Thymus (tissue), 11 donors: ENCODE measurements at regions not wholly inside any gene's neighbourhood (a gene's known extent, or its start where the extent isn't known, plus 50 kb on each side); places are given as distances from the start of the nearest gene placed in this dataset.
A peak's percentile ranks its signal among the peaks of the same experiment; 100 is the strongest.

Source experiments
- DNase-seq, 9 donors: peaks; one replicate each; pipeline ENCODE4 v3.0.0-alpha.2; 2013; ENCODE audit warnings: low spot score in 9 of 9, low read depth in 6 of 9, missing footprints in 1 of 9
- H3K27ac ChIP-seq, 2 donors: one replicate each; pipeline ENCODE4 v1.5.1; 2013; ENCODE audit warnings: control low read depth in 1 of 2, low read depth in 1 of 2, low read length in 1 of 2, mild to moderate bottlenecking in 1 of 2, moderate library complexity in 1 of 2
- H3K27me3 ChIP-seq, 2 donors: one replicate each; pipeline ENCODE4 v1.5.1; 2013; ENCODE audit warnings: low read length in 1 of 2; ENCODE audit not compliant: control insufficient read depth in 2 of 2, insufficient read depth in 1 of 2
- H3K36me3 ChIP-seq, 2 donors: one replicate each; pipeline ENCODE4 v1.5.1; 2013; ENCODE audit warnings: low read length in 1 of 2, mild to moderate bottlenecking in 1 of 2, moderate library complexity in 1 of 2; ENCODE audit not compliant: control insufficient read depth in 2 of 2, insufficient read depth in 2 of 2
- H3K4me1 ChIP-seq, 2 donors: one replicate each; pipeline ENCODE4 v1.5.1; 2013; ENCODE audit warnings: low read length in 2 of 2; ENCODE audit not compliant: control insufficient read depth in 2 of 2, insufficient read depth in 2 of 2
- H3K4me3 ChIP-seq, 2 donors: one replicate each; pipeline ENCODE4 v1.5.1; 2013; ENCODE audit warnings: low read length in 2 of 2, control low read depth in 1 of 2, mild to moderate bottlenecking in 1 of 2
- H3K9me3 ChIP-seq, 2 donors: one replicate each; pipeline ENCODE4 v1.5.1; 2013; ENCODE audit warnings: low read length in 1 of 2, mild to moderate bottlenecking in 1 of 2; ENCODE audit not compliant: control insufficient read depth in 2 of 2, insufficient read depth in 1 of 2
- WGBS: extraction: QIAGEN DNeasy Blood & Tissue Kit; methylation state at CpG from one replicate; pipeline ENCODE4 v1.1.7; 2013; 5-methylcytosine and 5-hydroxymethylcytosine counted together
- donor health status: healthy.

DNA sequence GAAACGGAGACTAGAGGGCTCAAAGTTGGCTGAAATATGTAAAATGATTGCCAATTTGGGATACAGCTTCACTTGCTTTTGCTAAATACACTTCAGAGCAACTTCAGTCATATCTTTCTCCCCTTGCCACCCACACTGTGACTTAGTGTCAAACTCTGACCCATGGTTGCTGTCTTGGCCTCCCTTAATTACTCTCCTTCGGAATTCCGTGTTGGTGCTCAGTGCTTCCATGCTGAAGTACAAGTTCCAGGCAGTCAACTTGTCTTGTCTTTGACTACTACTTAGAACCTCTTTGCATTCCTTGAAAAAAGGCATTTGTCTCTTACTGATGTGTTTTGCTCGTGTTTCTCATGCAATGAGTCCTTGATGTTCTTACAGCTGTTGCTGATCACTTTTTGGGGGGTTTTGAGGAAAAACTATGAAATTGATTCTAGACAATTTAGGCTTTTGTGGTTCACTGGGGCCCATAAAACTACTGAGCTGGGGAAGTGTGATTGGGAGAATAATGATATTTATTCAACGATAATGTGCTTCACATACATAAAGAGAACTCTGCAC is 146.0 kb downstream of the UBE2E3 start:
- WGBS: 91% methylated on average over 5 of the region's 5 CpGs
- Histone ChIP-seq H3K4me3 (peak overlapping the region in 1 of 2 donors; percentile 16), H3K9me3 (no peaks in the 10 kb centered on the region), H3K27ac (peak overlapping the region; percentile 11 to 65), H3K27me3 (no peaks in the 10 kb centered on the region), H3K36me3 (no peaks in the 10 kb centered on the region), H3K4me1 (peaks cover 9 to 17% of the 10 kb centered on the region in 2 donors)
- peak in 1 of 9 donors; percentile 44 for DNase-seq

DNA sequence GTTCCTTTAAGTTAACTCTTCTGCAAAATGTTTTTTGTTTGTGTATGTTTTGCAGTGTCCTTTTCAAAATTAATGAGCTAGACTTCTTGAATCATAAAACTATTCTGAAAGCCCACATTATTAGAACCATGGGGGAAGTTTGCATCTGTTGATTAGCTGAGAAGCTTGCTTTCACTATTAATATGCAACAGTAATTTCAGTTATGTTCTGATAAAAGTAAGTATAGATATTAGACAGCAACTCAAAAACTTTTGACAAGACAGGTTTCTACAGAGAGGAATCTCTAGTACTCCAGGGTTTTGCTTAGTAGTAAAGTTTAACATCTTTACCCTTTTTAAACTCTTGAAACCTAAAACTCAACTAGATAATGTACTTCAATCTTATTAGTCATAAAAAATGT is 147.8 kb downstream of the UBE2E3 start:
- H3K4me3 ChIP-seq: no peak overlapping the region
- no peaks in the 10 kb centered on the region for H3K36me3 ChIP-seq
- H3K9me3 ChIP-seq: no peaks in the 10 kb centered on the region
- no peak overlapping the region for H3K27ac ChIP-seq
- no peaks in the 10 kb centered on the region for H3K27me3 ChIP-seq
- H3K4me1 ChIP-seq: peaks cover 9 to 19% of the 10 kb centered on the region in 2 donors
- no peak for DNase-seq

DNA sequence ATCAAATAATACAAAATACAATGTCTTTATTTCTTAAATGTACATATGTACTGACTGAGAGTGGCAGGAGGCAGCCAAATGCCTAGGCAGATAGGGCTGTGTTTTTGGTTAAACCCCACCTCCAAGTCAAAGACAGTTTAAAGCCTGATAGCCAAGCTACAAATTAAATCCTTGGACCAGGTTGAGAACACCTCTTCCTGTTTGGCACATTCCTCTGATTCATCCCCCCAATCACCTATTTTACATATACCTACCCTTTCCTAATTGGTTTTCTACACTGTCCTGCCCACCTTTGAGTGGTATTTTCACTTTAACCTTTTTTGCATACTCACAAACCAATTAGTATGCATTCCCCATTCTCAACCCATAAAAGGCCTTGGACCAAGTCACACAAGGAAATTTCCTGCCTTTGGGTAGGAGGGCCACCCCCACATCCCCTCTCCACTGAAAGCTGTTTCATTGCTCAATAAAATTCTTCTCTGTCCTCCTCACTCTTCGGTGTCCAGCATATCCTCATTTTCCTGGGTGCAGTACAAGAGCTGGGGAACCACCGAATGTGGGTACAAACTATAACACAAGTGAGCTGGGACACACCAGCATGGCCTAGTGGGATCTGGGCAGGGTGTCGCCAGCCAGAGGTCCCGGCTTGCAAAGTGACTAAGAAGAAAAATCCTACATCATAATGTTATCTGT is 149.1 kb downstream of the UBE2E3 start:
- WGBS: 98% methylated on average over 4 of the region's 4 CpGs
- H3K27ac ChIP-seq: no peak overlapping the region

DNA sequence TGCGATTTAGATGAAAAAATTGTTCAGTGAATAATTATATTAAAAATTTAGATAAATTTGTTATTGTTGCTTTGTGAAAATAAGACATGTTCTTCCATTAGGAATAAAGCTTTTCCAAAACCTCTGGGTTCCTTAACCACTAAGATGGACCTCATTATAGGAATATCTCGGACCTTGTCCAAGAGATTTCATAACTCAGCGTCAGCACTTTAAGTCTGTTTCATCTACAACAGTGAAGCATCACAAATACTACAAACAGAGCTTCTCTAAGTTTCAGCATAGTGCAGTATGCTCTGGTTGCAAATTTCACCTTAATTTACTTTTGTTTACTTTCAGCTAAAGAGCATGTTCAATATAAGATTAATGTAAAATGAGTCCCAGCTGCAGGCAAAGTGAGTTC is 150.3 kb downstream of the UBE2E3 start:
- Histone ChIP-seq H3K27me3 (no peaks in the 10 kb centered on the region), H3K4me3 (no peak overlapping the region), H3K4me1 (peaks cover 5 to 14% of the 10 kb centered on the region in 2 donors), H3K36me3 (peaks cover 0 to 2% of the 10 kb centered on the region in 2 donors), H3K27ac (no peak overlapping the region), H3K9me3 (peaks cover 0 to 7% of the 10 kb centered on the region in 2 donors)
- no peak for DNase-seq
- WGBS: 97% methylated on average over 3 of the region's 3 CpGs

More for the DNA sequence above, 149.1 kb downstream of the UBE2E3 start:
- peaks cover 9 to 19% of the 10 kb centered on the region in 2 donors for H3K4me1 ChIP-seq
- no peaks in the 10 kb centered on the region for H3K27me3 ChIP-seq
- H3K9me3 ChIP-seq: peaks cover 0 to 3% of the 10 kb centered on the region in 2 donors
- H3K36me3 ChIP-seq: no peaks in the 10 kb centered on the region
- no peak overlapping the region for H3K4me3 ChIP-seq
- no peak for DNase-seq

DNA sequence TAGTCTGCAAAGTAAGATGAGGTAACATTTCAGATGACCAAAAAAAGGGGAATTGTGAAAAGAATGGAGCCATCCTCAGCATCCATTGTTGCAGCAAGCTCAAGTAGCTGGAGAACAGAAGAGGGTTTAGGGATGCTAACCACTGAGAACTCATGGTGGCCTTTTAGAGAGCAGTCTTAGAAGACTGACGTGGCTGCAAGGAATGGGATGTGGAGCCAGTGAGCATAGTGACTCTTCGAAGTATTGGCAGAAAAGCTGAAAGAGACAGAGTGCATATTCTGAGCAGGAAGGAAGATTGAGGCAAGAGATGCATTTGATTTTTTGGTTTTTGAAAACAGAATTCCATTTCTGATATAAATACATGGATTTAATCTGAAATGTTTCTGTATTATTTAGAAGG is 151.2 kb downstream of the UBE2E3 start:
- H3K27ac ChIP-seq: peak overlapping the region; percentile 8 to 19
- DNase-seq: no peak
- peaks cover 0 to 7% of the 10 kb centered on the region in 2 donors for H3K9me3 ChIP-seq
- 80% methylated on average over 2 of the region's 2 CpGs for WGBS
- peaks cover 0 to 8% of the 10 kb centered on the region in 2 donors for H3K4me1 ChIP-seq
- H3K4me3 ChIP-seq: no peak overlapping the region
- no peaks in the 10 kb centered on the region for H3K27me3 ChIP-seq
- H3K36me3 ChIP-seq: peaks cover 0 to 2% of the 10 kb centered on the region in 2 donors

DNA sequence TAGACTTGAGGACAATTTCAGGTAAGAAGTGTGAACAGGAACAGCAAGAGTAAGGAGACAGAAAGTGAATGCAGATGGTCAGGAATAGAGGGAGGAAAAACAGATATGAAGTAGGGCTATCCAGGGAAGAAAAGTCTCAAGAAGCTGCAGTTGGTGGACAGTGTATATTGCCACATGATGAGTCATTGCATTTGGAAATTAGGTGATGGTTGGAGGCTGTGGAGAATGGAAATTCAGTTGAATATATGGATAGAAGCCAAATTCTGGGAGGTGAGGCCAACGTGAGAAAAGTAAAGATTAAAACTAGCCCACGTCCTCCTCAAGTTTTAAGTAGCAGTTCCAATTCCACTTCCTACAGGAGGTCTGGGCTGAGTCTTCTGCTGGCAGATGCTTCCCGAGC is 158.4 kb downstream of the UBE2E3 start:
- no peaks in the 10 kb centered on the region for H3K27me3 ChIP-seq
- H3K4me1 ChIP-seq: peaks cover 10 to 19% of the 10 kb centered on the region in 2 donors
- H3K27ac ChIP-seq: no peak overlapping the region
- 88% methylated on average over 3 of the region's 3 CpGs for WGBS
- no peak for DNase-seq
- H3K9me3 ChIP-seq: peaks cover 0 to 7% of the 10 kb centered on the region in 2 donors
- H3K36me3 ChIP-seq: peaks cover 0 to 2% of the 10 kb centered on the region in 2 donors
- H3K4me3 ChIP-seq: no peak overlapping the region

DNA sequence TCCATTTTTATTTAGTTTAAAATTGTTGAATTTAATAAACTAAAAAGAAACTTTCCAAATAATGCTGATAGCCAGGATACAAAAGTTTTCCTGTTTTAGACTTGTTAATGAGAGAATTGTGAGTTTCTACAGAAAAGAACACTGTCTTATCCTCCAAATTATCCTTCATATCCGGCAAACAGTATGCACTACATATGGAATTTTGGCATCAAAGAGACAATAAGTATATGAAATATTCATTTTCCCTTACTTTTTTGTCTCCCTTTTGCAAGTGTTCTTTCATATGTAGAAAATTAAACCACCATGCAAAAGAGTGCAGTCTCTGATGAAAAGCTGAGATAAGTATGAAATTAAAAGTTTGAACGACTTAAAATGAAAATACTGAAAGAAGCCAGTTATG is 159.4 kb downstream of the UBE2E3 start:
- H3K27me3 ChIP-seq: no peaks in the 10 kb centered on the region
- DNase-seq: no peak
- peaks cover 2 to 4% of the 10 kb centered on the region in 2 donors for H3K36me3 ChIP-seq
- 50% methylated on average over 2 of the region's 2 CpGs for WGBS
- peaks cover 2 to 6% of the 10 kb centered on the region in 2 donors for H3K9me3 ChIP-seq
- no peak overlapping the region for H3K4me3 ChIP-seq
- H3K4me1 ChIP-seq: peaks cover 10 to 25% of the 10 kb centered on the region in 2 donors
- peak overlapping the region in 1 of 2 donors; percentile 80 for H3K27ac ChIP-seq

DNA sequence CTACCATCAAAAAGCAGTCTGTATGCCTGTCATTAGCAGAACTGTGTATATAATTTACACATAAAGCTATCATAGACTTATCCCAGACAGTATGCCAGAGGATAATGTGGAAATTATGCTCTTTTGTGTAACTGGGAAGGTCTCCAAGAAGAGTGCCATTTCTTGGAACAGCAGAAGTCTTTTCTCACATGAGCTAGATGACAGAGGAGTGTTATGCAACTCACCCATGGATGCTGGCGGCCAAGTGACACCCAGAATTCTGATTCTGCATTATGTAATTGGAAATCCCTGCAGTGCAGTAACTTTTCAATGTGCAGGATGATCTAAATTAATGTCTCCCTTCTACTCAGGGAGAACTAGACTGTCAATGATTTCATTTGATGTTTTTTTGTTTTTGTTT is 160.0 kb downstream of the UBE2E3 start:
- Histone ChIP-seq H3K4me1 (peaks cover 10 to 28% of the 10 kb centered on the region in 2 donors), H3K4me3 (no peak overlapping the region), H3K27ac (peak overlapping the region in 1 of 2 donors; percentile 80), H3K27me3 (no peaks in the 10 kb centered on the region), H3K9me3 (peaks cover 2 to 10% of the 10 kb centered on the region in 2 donors), H3K36me3 (peaks cover 0 to 6% of the 10 kb centered on the region in 2 donors)
- no peak for DNase-seq
- WGBS: 92% methylated on average over 1 of the region's 1 CpG

DNA sequence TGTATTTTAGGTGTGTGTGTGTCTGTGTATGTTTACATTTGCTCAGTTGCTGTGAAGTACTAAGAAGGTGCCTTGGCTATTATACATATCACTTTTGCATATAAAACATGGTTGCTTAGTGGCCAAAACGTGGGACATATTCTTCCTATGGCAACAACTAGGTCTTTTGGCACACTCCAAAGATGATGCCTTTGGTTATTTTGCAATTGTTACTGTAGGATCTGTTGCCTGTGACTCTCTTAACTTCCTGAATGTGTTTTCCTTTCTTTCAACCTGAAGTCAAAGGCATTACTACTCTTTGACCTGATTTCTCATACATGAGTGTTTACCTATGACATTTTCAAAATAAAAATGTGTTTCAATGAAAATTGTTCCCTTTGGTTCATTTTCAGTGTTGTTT is 160.5 kb downstream of the UBE2E3 start:
- DNase-seq: peak in 1 of 9 donors; percentile 55
- Histone ChIP-seq H3K36me3 (peaks cover 0 to 6% of the 10 kb centered on the region in 2 donors), H3K27me3 (no peaks in the 10 kb centered on the region), H3K9me3 (peaks cover 2 to 14% of the 10 kb centered on the region in 2 donors), H3K27ac (peak overlapping the region; percentile 75 to 80), H3K4me1 (peaks cover 10 to 31% of the 10 kb centered on the region in 2 donors), H3K4me3 (no peak overlapping the region)
- 93% methylated on average over 1 of the region's 1 CpG for WGBS
